ENCODE measurements at regions not wholly inside any gene's neighbourhood (a gene's known extent, or its start where the extent isn't known, plus 50 kb on each side); places are given as distances from the start of the nearest gene placed in this dataset.

- H3K4me1 ChIP-seq (ENCODE audit: control insufficient read depth, insufficient read depth, low read length): no peaks in the 10 kb centered on the region
- H2BK5ac ChIP-seq (ENCODE audit: low read depth, low read length, poor library complexity, severe bottlenecking): no peak overlapping the region
- no peak overlapping the region for H3K4me3 ChIP-seq (ENCODE audit: insufficient read depth, low read depth, low read length)
- H4K5ac ChIP-seq (ENCODE audit: low read depth, low read length): no peak overlapping the region
- TF ChIP-seq RCOR1 (IDR thresholded peaks at IDR 0.05; ENCODE audit: insufficient replicate concordance, low read length) (no peak), MXI1 (IDR thresholded peaks at IDR 0.05; ENCODE audit: borderline replicate concordance, low read depth, low read length) (no peak), RFX5 (IDR thresholded peaks at IDR 0.05; ENCODE audit: low read depth, low read length) (no peak), CTCF (conservative IDR thresholded peaks at IDR 0.05; ENCODE audit: low read depth, low read length) (no peak), NFE2L2 (IDR thresholded peaks at IDR 0.05; ENCODE audit: low read depth, low read length) (no peak), SMC3 (IDR thresholded peaks at IDR 0.05; ENCODE audit: low read depth, low read length) (no peak), POLR2A (IDR thresholded peaks at IDR 0.05; ENCODE audit: low read depth, low read length) (no peak), BHLHE40 (IDR thresholded peaks at IDR 0.05; ENCODE audit: low read depth, low read length) (no peak), MAZ (IDR thresholded peaks at IDR 0.05; ENCODE audit: borderline replicate concordance, low read depth, low read length) (no peak), CHD1 (IDR thresholded peaks at IDR 0.05; ENCODE audit: low read depth, low read length) (no peak), MAFK (IDR thresholded peaks at IDR 0.05; ENCODE audit: low read depth, low read length) (no peak)
- H4K20me1 ChIP-seq (ENCODE audit: insufficient read depth, low read length): no peaks in the 10 kb centered on the region
- ATAC-seq (ENCODE audit: low read depth) (no peak), DNase-seq (no peak)
- no peaks in the 10 kb centered on the region for H3K9me1 ChIP-seq (ENCODE audit: insufficient read depth, low read length)
- no peak overlapping the region for H2AK9ac ChIP-seq (replicated peaks; ENCODE audit: low read depth, low read length, poor library complexity)
- H3K18ac ChIP-seq (ENCODE audit: low read depth, low read length): no peak overlapping the region
- H3K23ac ChIP-seq (ENCODE audit: low read depth, low read length): no peak overlapping the region
- ChIA-PET CTCF (no interaction called here), POLR2A (ENCODE audit: unreplicated experiment) (interaction anchor here (0.6 kb wide), 2 partner anchors 15 to 23 kb away, joined by 6 to 10 read pairs; no protein-coding TSS in a partner anchor)
- no peaks in the 10 kb centered on the region for H3K9me3 ChIP-seq (ENCODE audit: control insufficient read depth, insufficient read depth, low read length)
- no peak overlapping the region for H2BK15ac ChIP-seq (ENCODE audit: low read depth, low read length)
- H4K8ac ChIP-seq (ENCODE audit: low read depth in 2 of 2, low read length in 2 of 2): no peak overlapping the region
- H2AFZ ChIP-seq (replicated peaks; ENCODE audit: low read length, poor library complexity): no peak overlapping the region
- no CpG with 5 or more reads among the region's 2 CpGs for WGBS, 2 experiments (ENCODE audit: extremely low coverage in 2 of 2, insufficient read length in 1 of 2)
- BruUV-seq (replicated peaks): no TSS peak
- H2BK120ac ChIP-seq (ENCODE audit: low read depth, low read length): no peak overlapping the region
- no peak overlapping the region for H3K14ac ChIP-seq (replicated peaks; ENCODE audit: low read depth, low read length)
- H2AK5ac ChIP-seq (ENCODE audit: low read depth, low read length): no peak overlapping the region
- H3K9ac ChIP-seq (ENCODE audit: low read depth, low read length): no peak overlapping the region
- H3K56ac ChIP-seq (ENCODE audit: extremely low read depth, insufficient read depth, low read length): no peak overlapping the region
- dilution Hi-C loops (cut with HindIII; ENCODE audit: low sequenced_read_pairs, unreplicated experiment): no loop called here
- H4K91ac ChIP-seq (ENCODE audit: insufficient read depth, low read depth, low read length): no peak overlapping the region
- H3K79me1 ChIP-seq (ENCODE audit: low read depth in 1 of 2, low read length in 2 of 2): no peaks in the 10 kb centered on the region
- in situ Hi-C loops (cut with MboI; ENCODE audit: low sequenced_read_pairs): no loop called here
- H3K4ac ChIP-seq (ENCODE audit: low read depth, low read length): no peak overlapping the region
- H2BK20ac ChIP-seq (ENCODE audit: low read depth, low read length): no peak overlapping the region
- intact Hi-C loops (cut with micrococcal nuclease): no loop called here
- H3K27ac ChIP-seq (ENCODE audit: insufficient read depth, low read length): no peak overlapping the region
- H3K4me2 ChIP-seq (ENCODE audit: low read depth, low read length): no peak overlapping the region
- H3K27me3 ChIP-seq (ENCODE audit: control insufficient read depth, insufficient read depth, low read length): no peaks in the 10 kb centered on the region
- H3K36me3 ChIP-seq (ENCODE audit: control insufficient read depth, insufficient read depth, low read length): no peaks in the 10 kb centered on the region
These were observed 58.1 kb upstream of the ESR1 start for GRCh38 chr6:151749341-151749740.
